Urothelium cell line (cell line): ENCODE measurements at regions not wholly inside any gene's neighbourhood (a gene's known extent, or its start where the extent isn't known, plus 50 kb on each side); places are given as distances from the start of the nearest gene placed in this dataset.

ENCODE experiments used
- DNase-seq: peaks from one replicate; pipeline ENCODE4 v3.0.0; 2011; ENCODE audit warnings: low spot score, mixed read lengths
- FAIRE-seq: peaks from 2 replicates; lab custom pipeline; 2011; peaks lifted over from hg19 to GRCh38; lab: Jason Lieb, UNC

- FAIRE-seq = no peak
- no peak for DNase-seq
Measured at GRCh38 chr17:72486806-72487205, 366.0 kb downstream of the SOX9 start.

GRCh38 chr17:72487731-72488494 lies 367.1 kb downstream of the SOX9 start:
- FAIRE-seq (peak; percentile 58), DNase-seq (no peak)

GRCh38 chr17:72488555-72489271 lies 367.9 kb downstream of the SOX9 start:
- no peak for DNase-seq
- peak; percentile 94 for FAIRE-seq

GRCh38 chr17:72489272-72489641 lies 368.4 kb downstream of the SOX9 start:
- DNase-seq = no peak
- FAIRE-seq = peak; percentile 9

- FAIRE-seq (no peak), DNase-seq (no peak)
Measured at GRCh38 chr17:72491102-72491501, 370.3 kb downstream of the SOX9 start.

- DNase-seq = no peak
- FAIRE-seq = peak; percentile 83
Measured at GRCh38 chr17:72492494-72492893, 371.7 kb downstream of the SOX9 start.

GRCh38 chr17:72492941-72493340 lies 372.1 kb downstream of the SOX9 start:
- FAIRE-seq = no peak
- DNase-seq = no peak

GRCh38 chr17:72494566-72494965 lies 373.7 kb downstream of the SOX9 start:
- no peak for DNase-seq
- no peak for FAIRE-seq

- peak; percentile 55 for FAIRE-seq
Measured at GRCh38 chr17:72496461-72496860, 375.6 kb downstream of the SOX9 start.

GRCh38 chr17:72497915-72498314 lies 377.1 kb downstream of the SOX9 start:
- FAIRE-seq = peak; percentile 37
- no peak for DNase-seq

More at GRCh38 chr17:72496461-72496860, 375.6 kb downstream of the SOX9 start:
- DNase-seq = no peak

GRCh38 chr17:72498364-72499210 lies 377.8 kb downstream of the SOX9 start:
- peak; percentile 17 for FAIRE-seq
- no peak for DNase-seq

GRCh38 chr17:72501404-72502370 lies 380.9 kb downstream of the SOX9 start:
- DNase-seq (no peak), FAIRE-seq (no peak)

GRCh38 chr17:72502371-72503341 lies 381.8 kb downstream of the SOX9 start:
- DNase-seq (no peak), FAIRE-seq (no peak)

- DNase-seq = no peak
- FAIRE-seq = no peak
Measured at GRCh38 chr17:72503556-72503955, 382.7 kb downstream of the SOX9 start.

- FAIRE-seq = no peak
- no peak for DNase-seq
Measured at GRCh38 chr17:72504783-72505182, 384.0 kb downstream of the SOX9 start.

- FAIRE-seq (no peak), DNase-seq (no peak)
Measured at GRCh38 chr17:72506773-72507172, 386.0 kb downstream of the SOX9 start.

GRCh38 chr17:72507370-72507769 lies 386.6 kb downstream of the SOX9 start:
- FAIRE-seq = no peak
- no peak for DNase-seq

- DNase-seq (no peak), FAIRE-seq (no peak)
Measured at GRCh38 chr17:72510351-72511016, 389.7 kb downstream of the SOX9 start.

- no peak for FAIRE-seq
- DNase-seq = no peak
Measured at GRCh38 chr17:72511242-72511641, 390.4 kb downstream of the SOX9 start.
